Midbrain (tissue), 1 donor: ENCODE measurements at regions not wholly inside any gene's neighbourhood (a gene's known extent, or its start where the extent isn't known, plus 50 kb on each side); places are given as distances from the start of the nearest gene placed in this dataset.

Experiments
- DNase-seq: peaks from one replicate; lab custom pipeline; 2025; lab: John Stamatoyannopoulos, UW

DNA sequence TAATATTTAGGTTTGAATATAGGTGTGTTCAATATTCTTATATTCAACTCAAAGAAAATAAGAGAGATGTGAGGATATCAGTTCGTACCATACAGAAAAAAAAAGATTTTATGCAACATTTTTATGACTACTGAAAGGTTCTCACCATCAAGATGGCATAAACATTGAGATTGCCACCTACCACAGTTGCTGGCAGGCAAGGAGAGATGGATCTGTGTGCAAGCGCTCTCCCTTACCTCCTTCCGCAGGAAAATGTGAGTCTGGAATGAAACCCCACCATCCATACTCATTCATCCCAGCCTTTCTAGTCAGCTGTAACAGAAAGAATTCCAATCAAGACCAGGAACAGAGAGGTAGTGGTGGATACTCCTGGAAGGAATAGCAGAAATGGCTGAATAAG, 376.9 kb downstream of the PPP3CA start:
- no peak for DNase-seq

DNA sequence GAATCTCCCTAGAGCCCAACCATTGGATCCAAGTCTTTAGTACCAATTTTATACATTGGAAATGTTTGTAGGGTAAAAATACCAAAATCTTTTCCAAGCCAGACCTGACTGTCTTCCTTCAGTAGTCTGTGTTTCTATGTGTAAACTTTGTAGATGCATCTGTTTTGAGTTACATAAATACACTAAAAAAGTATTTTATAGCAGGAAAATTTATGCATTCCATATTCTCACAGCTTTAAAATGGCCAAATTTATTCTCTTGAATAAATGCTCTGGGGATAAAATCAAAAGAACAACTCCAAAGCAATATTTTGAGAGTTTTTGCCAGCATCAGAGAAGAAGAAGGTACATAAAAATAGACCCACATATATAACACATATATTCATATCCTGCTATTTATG, 377.4 kb downstream of the PPP3CA start:
- no peak for DNase-seq

DNA sequence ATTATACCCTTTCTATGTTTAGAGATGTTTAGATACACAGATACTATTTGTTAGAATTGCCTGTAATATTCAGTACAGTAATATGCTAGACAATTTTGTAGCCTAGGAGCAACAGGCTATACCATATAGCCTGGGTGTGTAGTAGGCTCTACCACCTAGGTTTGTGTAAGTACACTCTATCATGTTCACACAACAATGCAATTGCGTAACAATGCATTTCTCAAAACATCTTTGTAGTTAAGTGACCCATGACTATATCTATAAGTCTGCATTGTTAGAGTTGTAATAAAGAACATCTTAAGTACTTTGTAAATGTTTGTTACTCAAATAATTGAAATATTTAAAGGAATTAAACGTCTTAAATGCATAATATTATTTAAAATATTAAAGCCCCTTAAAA, 379.3 kb downstream of the PPP3CA start:
- DNase-seq, result no peak

DNA sequence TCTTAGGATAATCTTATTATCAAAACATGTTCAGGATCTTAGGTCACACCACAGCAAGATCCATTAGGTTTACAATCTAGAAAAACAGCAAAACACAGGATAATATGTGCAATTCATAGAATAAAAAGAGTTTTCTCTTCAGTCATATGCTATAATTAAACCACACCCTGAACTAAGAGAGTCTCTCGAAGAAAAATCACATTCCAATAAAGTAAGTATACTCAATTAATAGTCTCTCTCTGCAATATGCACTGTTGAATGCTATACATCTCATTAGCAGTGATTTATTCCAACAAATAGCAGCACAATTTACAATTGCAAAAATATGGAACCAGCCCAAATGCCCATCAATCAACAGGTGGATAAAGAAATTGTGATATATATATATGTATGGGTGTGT, 383.7 kb downstream of the PPP3CA start:
- DNase-seq, result no peak

DNA sequence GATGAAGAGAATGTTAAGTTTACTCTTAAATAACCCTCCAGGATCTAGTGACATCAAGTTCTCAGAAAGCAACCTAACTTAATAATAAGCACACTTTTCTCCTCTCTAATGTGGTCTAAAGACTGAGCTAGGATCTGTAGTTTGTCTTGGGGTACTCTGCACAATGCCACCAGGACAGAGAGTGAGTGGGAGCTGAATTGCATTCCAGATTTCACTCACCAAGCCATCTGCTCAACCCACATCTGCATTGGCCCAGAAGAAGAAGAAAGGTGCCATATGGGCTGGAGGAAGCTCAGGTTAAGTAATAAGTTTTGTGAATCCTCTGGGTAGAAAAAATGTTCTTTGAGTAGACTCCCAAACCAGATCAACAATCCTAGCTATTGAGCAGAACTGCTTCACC, 384.6 kb downstream of the PPP3CA start:
- DNase-seq, result no peak

DNA sequence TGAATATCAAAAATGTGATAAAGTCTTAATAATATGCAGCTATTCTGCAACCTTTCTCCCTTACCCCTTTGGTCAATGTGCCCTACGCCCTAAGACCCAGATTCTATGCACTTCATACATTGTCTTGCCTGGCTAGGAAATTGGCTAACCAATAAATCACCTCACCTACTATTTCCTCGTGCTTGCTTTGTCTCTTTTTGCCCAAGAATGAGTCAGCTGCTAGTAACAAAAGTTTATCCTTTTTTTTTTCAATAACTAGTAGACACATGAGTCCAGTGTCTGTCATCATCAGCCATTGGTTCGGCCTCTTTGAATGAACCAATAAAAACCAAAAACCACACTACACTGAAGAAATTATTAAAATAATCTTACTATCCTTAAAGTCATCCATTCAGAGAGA, 387.1 kb downstream of the PPP3CA start:
- no peak for DNase-seq

DNA sequence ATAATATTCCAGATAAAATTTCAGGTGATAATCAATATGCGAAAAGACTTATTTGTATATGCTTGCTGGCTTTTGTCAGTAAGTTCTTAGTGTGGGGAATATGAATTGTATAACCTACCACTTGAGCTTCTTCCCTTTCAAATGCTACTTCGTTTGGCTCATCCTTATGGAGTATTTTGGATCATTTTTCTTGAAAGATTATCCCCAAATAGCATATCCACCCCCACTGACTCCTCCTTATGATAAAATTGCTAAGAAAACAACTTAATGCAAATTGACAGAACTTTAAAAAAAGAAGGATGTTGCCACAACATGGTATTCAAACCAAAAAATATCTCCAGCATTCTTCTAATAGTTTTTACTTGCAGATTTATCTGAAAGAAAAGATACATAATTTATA, 393.3 kb downstream of the PPP3CA start:
- DNase-seq, result no peak

DNA sequence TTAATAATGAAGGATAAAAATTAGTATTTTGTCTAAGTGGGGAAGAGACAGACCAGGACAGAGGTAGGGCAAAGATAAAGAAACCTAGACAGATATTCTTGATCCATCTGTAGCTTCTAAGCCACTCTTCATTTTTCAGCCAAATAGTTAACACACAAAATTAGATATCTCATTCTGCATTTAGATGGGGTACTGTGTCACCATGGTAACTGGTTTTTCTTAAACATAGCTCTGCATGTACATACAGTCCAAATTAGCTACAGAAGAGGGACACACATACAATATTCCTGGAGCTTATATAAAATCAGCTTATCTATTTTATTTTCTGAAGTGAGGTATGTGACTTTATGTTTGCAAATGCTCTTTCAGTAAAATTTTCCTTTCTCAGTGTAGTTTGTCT, 393.7 kb downstream of the PPP3CA start:
- DNase-seq, result no peak

DNA sequence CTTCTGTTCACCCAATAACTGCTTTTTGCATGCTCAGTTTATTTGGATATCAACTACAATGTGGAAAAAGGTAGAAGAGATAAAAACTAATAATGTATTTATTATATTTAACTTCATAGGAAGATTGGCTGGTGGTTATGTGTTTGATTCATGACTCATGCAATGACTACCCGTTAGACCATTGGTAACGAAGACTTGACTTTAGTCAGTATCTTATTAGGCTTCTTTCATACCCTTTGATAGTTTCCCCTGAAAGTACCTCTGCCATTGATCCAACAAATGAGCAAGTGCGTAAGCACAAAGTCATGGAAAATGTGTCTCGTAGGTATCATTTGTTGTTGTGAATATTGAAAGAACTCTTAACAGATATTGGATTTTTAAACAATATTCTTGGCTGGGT, 394.7 kb downstream of the PPP3CA start:
- no peak for DNase-seq

DNA sequence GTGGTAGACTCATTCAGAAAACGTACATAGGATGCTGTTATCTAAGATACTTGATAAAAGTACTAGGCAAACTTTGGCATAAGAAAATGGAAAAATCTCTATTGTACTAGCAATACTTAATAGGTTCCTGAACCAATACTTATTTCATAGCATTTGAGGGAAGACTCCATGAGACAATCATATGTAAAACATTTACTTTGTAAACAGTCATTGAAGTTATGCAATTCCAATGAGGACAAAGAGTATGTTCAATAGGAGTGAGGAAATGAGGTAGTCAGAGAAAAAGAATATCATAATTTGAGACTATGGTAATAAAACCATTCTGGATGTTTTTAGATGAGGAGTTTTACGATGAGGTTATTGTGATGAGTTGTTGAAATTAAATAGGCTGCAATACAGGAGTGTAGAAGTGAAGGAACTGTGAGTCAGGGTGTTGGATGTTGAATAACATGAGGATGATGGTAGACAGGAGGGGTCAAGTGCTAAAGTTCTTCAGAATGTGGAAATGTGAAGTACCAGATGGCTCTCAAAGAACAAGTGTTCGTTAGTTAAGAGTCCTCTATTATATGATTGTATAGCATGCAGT, 397.9 kb downstream of the PPP3CA start:
- no peak for DNase-seq

DNA sequence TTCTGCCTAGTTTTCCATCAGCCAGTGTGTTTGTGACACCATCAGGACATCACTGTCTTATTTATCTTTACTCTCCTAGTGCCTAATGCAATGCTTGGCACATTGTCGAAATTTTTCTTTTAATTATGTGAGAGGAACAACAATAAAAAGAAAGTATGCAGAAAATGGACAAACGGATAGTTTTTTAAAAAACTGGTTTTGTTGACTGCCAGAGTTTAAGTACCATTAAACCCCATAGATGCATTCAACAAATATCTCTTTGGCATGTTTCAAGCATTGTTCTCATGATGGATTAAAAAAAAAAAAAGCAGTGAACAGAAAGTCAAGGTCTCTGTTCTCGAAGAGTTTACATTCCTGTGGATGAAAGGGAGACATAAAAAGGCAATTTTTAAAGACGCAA, 398.4 kb downstream of the PPP3CA start:
- no peak for DNase-seq

DNA sequence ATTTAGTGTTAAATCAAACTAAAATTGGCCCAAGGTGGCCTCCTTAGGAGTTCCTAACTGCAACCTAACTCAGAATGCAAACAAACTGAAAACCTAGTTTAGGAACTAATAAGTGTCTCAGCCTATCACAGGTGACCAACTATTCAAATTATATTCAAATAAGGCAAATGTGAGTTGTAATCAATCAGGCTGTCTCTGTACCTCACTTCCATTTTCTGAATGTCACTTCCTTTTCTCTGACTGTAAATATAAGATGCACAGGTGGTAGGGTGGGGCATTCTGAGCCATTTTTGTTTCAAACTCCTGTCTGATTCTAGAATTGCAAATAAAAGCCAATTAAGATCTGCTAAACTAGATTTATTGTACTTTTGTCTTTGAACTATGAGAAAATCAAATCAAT, 401.5 kb downstream of the PPP3CA start:
- DNase-seq, result no peak

DNA sequence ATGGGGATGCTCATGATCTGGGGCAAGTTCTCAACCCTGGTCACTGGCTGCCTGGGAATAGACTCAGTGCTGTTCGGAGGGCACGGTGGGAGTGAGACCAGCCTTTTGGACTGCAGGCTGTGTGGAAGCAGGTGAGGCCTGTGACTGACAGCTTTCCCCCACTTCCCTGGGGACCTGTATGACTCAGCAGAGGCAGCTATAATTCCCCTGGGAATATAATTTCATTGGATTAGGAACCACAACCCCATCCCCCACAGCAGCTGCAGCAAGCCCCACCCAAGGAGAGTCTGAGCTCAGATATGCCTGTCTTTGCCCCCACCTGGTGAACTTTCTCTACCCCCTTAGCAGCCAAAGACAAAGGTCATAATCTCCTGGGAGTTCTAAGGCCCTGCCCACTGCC, 408.6 kb downstream of the PPP3CA start:
- no peak for DNase-seq

DNA sequence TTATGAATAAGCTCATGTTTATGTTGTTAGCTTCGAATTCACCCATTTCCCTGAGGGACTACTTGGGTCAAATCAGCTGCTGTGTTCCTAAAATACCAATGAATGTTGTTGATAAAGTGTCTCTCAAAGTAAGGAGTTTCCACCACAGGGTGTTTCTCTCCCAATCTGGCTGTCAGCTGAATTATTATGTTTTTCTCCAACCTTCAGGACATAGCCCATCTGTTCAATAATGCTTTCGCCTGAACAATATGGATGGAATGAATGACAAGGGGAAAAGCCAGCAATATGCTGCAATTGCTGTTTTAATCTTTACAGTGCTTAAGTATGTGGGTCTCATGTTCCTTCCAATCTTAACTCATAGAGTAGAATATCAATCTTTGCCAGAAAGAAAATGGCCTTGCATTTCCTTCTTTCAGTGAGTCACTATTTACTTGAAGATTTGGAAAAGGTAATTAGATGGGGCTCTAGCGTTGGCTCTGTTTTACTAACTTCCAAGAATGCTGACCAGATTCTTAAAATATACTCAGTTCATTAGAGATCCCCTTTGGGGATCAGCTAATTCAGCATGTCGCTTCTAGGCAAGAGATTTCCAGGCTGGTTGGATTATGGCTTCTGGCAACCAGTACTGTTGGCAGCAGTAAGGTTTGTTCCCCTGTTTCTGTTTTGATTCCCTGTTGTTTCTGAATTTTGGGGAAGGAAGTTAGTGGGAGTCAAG, 410.5 kb downstream of the PPP3CA start:
- no peak for DNase-seq

DNA sequence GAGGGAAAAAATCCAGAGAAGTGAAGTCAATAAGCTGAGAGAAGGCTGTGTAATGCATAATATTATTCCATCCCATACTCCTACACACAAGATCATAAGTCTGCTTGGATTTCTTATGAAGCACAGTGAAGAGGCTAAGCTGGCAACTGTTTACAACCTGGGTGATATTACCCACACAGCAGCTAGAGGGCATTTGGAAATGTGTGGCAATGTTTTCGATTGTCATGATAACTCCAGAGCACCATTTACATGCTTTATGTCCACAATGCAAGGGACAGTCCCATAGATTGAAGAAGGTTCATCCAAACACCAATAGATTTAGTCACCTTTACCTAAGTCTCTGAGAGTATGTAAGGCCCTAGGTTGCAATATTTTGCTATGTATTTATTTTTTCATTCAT, 412.2 kb downstream of the PPP3CA start:
- DNase-seq, result no peak

DNA sequence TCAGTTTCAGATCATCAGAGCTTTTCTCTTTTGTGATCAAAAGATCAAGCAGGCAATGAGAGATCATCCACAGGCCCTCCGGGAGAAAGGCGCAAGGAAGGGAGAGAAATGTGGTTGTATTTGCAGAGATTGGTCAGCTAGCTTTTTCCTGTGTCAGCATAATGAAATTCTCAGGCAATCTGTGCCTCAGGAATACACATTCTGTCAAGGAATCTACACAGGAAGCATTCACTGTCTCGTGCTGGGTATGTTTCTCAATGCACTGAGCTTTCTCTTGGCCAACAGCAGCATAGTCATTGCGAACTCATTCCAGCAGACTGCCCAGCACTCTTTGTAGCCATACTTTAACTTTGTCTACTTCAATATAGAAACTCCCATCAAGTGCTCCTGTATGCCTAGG, 413.7 kb downstream of the PPP3CA start:
- DNase-seq, result no peak

DNA sequence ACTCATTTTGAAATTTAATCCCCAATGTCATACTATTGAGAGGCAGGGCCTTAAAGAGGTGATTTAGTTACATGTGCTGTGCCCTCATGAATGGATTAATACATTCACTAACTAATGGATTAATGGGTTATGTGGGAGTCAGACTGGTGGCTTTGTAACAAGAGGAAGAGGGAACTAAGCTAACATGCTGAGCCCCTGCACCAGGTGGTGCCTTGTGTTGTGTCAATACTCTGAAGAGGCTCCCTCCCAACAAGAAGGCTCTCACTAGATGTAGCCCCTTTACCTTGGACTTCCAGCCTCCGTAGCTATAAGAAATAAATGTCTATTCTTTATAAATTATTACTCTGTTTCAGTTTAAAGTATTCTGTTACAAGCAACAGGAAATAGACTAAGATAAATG, 411.9 kb upstream of the EMCN start:
- no peak for DNase-seq

DNA sequence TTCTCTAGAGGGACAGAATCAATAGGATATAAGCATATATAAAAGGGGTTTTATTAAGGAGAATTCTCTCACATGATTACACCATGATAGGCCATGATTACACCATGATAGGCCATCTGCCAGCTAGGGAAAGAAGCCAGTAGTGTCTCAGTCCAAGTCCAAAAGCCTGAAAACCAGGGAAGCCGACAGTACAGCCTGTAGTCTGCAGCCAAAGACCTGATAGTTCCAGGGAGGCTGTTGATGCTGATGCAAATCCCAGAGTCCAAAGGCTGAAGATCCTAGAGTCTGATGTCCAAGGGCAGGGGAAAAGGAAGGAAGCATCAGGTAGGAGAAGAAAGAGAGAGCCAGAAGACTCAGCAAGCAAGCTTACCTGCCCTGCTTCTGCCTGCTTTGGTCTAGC, 411.3 kb upstream of the EMCN start:
- no peak for DNase-seq

DNA sequence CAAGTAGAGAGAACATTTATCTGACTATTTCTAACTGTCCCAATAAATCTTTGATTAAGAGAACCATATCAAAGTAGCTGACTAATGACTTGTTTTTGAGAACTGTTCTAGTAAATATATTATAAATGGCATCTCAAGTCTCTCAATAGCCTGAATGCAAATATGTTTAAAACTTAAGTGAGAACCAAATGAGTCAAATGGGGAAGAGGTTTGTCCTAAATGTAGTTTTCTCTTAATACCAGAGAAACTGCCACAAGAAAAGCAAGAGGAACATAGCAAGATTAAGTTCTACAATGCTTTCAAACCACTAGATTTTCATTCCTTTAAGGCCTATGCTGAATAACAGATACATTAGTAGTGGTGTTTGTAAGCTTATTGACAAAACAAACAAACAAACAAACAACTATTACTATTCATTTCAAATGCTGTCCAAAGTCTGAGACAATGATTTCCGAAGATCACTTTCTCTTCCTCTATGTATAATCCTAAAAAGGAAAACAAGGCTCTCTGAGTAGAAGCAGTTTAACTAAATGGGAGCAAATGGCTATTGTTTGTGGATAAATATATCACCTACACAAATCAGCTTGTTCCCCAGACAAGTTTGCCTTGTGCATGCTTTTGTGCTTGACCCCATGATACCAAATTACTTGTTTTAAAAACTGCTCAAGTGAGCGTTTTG, 408.4 kb upstream of the EMCN start:
- DNase-seq, result no peak

DNA sequence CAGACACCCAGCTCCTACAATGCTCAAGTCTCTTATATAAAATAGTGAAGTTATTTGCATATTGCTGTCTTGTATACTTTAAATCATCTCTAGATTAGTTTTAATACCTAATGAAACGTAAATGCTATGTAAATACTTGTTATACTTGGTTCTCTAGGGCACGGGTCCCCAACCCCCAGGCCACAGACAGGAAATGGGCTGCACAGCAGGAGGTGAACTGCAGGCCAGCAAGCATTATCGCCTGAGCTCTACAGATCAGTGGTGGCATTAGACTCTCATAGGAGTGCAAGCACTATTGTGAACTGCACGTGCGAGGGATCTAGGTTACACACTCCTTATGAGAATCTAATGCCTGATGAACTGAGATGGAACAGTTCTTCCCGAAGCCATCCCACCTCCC, 395.9 kb upstream of the EMCN start:
- DNase-seq, result no peak

DNA sequence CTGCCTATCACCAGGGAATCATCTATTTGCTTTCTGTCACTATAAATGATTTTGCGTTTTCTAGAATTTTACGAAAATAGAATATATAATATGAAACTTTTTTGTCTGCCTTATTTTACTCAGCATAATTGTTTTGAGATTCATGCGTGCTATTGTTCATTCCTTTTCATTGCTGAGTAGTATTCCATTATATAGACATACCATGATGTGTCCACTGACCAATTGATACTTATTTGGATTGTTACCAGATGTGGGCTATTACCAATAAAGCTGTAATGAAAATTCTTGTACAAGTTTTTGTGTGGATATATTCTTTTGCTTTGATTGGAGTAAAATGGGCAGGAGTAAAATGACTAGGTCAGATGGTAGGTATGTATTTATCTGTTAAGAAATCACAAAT, 390.7 kb upstream of the EMCN start:
- no peak for DNase-seq

DNA sequence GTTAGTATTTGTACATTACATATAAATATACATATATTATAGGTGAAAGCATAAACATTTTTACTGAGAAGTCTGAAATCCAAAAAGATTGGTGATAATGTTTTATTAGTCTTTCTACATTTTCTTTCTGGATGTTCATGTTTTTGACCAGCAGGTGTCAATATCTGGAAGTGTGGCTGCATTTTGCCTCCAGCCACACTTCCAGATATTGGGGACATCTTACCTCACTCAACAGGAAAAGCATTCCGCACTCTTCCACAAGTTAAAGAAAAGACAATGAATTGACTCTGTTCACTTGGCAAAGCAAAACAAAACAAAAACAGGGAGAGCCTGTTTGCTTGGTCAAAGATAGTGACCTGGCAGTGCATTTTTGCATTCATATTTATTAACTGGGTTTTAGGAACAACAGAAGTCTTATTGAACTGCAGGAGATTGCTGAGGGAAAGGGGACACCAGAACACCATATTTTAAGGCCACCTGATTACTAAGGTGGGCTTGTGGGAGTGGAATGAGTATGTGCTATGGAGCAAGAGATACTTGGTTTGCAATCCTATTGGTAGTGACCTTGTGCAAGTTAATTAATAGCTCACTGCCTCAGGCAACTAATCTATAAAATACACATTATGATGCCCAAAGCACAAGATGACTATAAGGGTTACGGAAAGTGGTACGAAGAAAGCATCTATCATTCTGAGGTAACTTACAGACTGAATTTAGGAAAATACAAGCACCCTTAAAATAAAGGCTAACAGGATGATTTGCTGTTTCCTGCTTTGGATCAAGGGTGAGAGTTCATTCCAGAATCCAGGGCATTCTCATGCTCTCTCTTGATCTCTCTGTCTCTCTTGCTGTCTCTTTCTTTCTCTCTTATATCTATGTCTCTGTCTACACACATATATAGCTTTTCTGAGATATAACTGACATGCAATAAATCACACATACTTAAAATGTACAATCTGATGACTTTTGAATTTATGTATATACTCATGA, 389.9 kb upstream of the EMCN start:
- no peak for DNase-seq

DNA sequence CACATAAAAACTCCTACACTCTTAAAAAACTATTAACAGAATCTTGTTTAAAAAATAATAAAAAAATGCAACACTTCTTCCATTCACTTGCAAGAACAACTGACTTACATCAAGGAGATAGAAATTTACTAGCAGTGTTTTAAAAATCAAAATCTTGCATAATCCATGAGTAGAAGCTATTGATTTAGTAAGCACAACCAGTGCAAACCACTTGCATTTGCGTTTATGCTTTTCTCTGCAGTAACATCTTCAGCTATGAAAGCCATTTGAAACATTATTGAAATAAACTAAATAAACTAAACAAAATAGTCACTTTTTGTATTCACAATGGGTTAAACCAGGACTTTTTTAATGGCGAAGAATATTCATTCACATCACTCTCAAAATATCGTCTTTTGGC, 389.2 kb upstream of the EMCN start:
- no peak for DNase-seq
